ENCODE measurements at regions not wholly inside any gene's neighbourhood (a gene's known extent, or its start where the extent isn't known, plus 50 kb on each side); places are given as distances from the start of the nearest gene placed in this dataset.

DNA sequence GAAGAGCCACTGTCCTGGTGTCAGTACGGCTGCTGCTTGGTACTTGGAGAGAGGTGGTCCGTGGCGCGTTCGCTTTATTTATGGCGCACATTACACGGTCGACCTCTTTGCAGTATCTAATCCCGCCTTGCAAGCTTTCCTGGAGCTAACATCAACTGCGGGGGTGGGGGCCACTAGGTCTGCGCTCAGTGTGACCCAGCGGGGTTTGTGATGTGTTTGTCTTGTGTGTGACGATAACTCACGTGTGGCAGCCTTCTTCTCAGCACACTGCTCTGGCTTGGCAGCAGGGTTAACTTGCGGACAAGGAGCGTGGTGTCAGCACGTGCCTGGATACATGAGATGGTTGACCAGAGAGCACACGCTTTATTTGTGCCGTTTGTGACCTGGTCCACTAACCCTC lies 122.2 kb upstream of the RTL1 start:
- DNase-seq, result peak; percentile 55

DNA sequence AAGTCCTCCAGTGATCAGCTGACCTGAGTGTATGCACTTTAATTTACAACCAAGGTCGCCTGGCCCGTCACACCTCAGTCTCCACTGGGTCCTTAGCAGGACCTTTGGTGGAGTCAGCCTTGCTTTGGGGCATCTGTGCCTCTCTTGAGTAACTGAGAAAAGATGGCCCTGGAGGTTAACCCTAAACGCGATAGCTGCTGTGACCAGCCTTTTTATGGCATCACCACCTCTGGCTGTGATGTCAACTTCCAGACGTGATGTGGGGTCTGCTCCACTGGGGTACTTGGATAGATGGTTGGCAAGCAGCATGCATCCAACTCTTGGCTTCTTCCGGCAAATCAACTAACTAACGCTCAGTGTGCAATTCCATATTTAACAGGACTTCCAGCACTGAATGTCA lies 122.8 kb upstream of the RTL1 start:
- DNase-seq, result no peak

DNA sequence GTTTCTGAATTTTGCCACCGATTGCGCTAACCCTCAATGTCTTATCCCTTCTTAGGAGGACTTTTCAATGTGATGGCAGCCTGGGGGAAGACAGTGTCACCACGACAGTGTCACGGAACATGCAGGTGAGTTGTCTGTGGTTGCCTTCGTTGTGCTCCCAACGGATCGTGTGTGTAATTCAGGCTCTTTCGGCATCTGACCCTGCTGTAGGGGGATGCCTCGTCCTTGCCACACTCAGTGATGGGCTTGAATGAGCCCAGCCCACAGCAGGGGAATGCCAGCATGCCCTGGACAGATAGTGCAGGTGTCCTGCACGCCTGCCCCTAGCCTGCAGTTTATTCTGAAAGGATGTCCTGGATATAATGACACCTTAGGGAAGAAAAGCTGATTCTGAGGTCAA lies 123.8 kb upstream of the RTL1 start:
- no peak for DNase-seq

DNA sequence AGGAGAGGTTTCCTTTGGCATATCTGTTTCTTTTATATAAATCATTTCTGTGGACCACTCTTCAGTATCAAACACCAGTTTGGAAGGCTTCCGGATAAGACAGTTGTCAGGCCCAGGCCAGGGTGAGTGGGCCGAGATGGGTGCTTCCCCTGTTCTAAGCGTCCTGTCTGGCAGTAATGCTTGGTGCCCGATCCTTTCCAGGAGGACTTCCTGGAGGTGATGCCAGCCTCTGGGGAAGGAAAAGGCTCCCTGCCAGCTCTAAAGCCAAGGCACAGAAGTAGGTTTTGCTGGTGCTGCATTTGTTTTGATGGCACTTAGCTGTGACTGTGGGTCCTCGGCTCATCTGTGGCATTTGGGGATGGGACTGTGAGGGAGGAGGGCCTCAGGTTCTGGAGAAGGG lies 124.4 kb upstream of the RTL1 start:
- no peak for DNase-seq

DNA sequence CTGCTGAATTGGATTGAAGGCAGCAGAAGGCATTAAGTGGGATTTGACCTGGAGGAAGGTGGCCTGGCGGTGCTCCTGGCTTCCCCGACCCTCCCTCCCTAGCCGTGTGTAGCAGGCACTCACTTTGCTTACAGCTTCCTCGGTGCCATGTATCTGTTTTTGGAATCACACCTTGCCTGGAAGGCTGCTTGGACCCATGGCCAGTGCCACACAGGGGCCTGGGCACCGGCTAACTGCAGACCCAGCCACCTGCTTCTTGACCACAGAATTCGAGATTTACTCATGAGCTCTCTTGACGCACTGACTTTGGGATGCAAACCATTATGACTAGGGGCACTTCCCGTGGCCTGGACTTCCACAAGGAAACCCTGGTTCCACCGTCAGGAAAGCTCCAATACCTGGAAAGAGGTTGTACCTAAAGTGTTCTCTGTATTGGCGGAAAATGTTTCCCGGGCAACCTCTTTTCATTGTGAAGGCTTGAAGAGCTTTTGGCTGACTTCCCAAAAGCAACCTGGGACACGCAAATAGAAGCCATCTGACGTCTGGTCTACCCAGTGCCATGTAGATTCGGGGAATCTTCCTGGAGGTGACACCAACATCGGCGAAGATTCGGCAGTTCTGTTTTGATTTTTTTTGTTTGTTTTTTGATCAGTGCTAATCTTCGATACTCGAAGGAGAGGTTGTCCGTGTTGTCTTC lies 125.6 kb upstream of the RTL1 start:
- DNase-seq, result no peak

DNA sequence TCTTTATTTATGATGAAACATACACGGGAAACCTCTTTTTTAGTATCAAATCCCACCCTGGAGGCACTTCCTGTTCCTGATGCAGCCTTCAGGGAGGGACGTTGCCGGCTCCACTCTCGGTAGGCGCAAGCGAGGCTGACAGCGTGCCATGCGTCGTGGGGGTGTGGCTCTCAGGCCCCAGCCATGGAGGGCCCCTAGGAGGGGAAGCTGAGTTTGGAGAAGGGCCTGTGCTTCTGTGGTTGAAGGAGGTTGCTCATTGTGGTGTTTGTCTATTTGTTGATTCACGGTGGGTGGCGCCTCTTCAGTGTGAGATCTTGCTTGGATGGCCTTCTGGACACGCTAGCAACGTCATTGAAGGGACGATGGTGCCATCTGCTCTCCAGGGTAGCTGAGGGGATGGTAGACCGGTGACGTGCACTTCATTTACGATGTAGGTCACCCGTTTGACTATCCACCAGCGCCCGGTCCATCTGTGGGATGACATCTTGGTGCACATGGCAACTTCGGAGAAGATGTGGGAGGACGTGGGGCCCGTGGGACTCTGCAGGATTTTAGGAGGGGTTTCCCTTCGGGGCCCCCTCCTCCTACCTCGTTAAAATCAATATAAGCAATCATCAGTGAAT lies 126.3 kb upstream of the RTL1 start:
- DNase-seq, result no peak

DNA sequence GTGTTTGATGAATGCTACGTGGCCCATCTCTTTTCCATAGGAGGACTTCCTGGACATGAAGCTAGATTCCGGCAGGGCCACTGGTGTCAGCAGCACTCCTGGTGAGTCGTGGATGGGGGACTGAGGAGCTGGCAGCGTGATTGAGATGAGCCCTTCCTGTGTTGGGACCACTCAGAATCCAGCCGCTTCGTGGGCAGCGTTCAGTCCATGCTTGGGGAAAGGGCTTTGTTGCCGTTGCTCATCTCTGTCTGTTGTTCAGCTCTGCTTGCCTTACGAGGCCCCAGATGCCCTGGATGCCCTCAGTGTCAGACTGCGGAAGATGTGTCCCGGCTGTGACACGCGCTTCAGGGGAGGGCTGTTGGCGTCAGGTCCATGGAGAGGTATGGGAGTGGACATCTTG lies 127.1 kb upstream of the RTL1 start:
- no peak for DNase-seq

DNA sequence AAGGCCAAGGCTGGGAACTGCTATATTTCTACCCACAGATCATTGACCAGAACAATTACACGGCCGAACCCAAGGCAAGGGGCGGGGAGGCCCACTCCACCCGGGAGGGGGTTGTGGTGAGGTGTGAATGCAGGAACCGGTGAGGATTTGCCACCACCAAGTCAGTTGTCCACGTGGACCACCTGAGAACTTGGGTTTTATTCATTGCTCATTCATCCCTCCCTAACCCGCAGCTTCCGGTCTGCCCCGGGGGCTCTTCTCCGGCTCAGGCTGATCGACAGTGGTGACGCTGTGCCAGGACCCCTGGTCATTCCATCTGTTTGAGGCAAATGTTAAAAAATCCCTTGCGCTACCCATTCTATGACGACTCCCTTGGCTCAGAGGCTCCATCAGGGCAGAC lies 127.7 kb upstream of the RTL1 start:
- no peak for DNase-seq

DNA sequence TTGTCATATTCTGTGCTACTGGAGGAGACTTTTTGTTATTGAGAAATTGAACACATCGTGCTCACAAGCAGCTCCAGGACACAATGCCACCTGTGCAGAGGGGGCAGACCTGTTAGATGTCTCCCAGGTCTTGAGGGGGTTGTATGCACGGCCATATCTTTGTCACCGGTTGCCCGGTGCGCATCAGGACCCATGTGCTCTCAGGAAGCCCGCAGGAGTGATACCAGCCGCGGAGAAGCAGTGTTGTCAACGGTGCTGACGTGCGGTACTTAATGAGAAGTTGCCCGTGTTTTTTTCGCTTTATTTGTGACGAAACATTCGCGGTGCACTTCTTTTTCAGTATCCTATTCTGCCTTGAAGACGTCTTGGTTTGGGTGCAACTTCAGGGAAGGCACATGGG lies 128.2 kb upstream of the RTL1 start:
- no peak for DNase-seq

DNA sequence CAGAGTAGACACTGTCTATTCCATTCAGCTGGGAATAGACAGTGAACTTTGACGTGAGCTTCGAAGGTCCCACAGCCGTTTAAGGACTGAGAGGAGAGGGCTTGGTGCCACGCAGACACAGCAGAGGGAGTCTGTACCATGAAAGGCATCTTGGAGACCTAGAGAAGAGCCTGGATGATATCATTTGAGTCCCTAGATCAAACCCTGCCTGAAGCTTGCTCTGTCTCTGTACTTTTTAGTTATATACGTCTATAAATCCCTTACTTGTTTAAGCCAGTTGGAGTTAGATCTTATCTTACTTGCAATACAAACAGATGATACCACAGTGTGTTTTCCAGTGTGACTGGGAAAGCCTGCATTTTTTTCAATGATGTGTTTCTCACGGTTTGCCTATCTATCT lies 128.9 kb upstream of the RTL1 start:
- DNase-seq, result no peak

DNA sequence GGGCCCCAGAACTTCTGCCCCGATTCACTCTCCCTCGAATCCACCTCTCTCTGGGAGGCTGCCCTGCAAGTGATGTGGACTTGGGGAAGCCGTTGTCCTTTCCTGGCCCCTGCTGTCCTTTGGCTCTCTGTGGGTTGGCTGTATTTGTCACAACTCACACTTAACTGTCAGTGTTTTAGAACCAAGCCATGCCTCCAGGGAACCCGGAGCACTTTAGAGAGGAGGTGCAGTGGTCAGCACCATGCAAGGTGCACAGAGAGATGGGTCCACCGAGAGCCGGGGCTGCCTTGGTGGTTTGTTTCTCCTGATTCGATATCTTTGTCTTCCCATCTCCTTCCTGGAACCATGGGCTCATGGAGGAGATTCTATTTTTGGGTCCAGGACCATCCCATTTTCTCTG lies 129.5 kb upstream of the RTL1 start:
- no peak for DNase-seq

DNA sequence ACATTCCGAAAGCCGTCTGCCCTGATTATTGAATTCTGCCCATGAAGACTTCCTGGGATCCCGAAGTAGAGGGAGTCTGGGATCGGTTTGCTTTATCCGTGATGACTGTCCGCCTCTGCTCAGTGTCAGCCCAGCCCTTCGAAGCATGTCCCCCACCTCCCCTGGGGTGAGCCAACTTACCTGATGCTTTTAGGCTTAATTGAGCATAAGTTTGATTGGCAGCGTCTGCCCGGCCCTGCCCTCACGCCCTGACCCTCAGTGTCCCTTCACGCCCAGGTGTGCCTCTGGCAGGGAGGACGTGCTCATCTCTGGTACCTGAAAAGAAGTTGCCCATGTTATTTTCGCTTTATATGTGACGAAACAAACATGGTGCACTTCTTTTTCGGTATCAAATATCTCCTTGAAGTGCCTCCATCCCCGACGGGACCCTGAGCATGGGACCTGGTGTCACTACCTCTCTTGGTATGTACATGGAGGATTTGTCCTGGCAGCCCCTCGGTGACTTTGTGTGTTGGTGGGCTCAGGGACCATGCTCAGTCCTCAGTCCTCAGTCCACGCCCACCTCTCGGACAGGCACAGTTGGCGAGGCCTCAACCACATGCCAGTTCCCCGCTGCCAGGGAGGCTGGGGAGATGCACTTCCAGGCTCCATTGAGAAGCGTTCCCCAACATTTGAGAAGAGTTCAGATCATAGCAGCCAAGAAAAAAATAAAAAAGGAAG lies 130.1 kb upstream of the RTL1 start:
- DNase-seq, result no peak

DNA sequence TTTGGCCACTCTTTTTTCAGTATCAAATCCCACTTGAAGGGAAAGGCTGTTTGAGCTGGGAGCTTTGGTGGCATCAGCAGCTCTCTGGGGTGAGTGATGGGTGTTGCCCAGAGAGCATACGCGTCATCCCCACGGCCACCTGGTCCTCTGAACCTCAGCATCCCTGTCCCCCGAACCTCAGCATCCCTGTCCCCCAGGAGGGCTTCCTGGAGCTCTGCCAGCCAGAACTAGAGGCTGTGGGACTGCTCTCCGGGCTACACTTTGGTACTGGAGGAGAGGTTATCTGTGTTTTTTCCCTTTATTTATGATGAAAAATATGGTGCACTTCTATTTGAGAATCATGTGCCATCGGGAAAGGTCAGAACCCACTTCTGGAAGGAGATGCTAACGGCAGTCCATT lies 131.5 kb upstream of the RTL1 start:
- no peak for DNase-seq

DNA sequence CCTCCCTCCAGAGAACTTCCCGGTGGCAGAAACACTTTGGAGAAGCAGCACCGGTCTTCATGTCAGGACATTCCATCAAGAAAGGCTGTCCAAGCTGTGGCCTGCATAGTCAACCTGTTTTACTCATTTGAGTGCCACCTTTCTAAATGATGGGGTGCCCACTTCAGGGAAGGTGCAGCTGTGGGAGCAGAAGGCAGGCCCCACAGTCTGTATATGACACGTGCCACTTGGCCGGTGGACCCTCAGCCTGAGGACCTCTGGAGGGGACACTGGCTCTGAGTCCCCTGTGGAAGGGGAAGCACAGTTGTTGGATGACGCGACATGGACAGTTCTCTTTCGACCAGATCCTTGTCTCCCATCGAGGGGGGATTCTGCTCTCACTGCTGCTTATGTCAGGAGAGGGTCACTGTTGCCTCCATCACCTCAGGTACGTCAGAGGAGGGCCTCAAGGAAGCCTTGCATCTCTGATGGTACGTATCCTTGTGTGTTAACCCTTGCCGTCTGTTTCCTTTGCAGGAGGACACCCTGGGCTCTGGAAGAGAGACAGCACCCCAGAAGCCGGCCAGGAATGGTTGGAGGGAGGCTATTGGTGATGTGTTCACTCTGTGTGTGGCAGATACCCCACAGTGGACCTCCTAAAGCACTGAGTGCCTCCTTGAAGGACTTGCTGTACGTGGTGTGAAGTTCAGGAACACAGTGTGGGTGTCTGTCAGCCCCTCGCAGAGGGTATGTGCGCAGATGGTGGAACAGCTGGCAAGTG lies 132.1 kb upstream of the RTL1 start:
- DNase-seq, result no peak

DNA sequence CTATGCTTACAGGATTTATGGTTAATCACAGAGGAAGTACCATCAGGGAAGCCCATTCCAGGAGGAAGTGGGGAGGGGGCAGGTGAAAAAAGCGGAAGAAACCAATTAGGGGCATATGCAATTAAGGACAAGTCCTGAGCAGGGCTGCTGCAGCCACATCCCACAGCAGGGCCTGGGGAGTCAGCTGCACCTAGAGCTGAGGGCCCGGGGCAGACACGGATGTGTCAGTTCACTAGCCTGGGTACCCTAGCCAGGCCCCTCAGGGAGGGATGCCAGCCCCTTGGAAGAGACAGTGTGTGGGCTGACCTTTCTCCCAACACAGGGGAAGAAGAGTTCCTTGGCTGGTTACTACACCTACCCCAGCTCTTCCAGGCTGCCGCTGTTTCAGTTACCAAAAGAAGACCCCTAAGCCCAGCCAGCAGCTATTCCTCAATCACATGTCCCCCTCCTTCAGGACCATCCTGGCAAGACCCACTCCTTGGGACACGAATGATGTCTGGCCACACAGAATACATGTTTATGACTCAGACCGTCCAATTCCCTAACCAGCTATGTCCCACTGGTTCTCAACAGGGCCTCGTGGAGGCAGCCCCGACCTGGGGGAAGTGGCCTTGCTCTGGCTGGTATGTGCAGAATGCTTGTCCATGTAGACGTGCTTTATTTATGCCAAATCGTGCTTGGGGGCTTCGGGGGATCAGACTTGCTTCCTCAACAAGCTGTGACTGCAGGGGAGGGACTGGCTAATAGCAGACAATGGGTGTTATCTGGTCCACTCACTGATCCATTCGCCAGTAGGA lies 133.7 kb upstream of the RTL1 start:
- no peak for DNase-seq

DNA sequence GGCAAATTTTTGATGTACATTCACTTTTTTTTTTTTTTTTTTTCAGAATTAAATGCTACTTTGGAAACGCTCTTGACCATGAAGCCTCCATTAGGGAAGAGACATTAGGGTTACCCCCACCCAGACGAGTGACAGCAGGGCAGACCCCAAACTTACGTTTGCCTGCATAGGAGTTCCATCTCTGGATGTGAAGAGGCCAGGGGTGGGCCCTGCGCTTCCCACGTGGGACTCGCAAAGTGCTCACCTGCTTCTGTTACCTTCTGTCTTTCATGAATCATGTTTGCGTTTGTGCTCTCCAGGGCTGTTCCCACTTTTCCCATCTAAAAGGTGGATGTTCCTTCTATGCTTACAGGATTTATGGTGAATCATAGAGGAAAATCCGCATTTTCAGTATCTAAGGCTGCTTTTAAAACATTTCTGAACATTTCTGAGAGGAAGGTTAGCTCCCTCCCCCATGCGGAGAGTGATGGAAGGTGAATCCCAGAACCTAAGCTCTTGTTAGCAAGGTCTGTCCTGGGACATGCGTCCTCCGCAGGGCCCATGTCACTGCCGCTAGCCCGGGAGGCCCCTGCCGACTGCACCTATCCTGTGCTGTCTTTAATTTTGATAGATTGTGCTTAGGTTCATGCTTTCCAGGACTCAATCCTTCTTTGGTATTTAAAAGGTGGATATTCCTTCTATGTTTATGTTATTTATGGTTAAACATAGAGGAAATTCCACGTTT lies 135.7 kb upstream of the RTL1 start:
- no peak for DNase-seq

DNA sequence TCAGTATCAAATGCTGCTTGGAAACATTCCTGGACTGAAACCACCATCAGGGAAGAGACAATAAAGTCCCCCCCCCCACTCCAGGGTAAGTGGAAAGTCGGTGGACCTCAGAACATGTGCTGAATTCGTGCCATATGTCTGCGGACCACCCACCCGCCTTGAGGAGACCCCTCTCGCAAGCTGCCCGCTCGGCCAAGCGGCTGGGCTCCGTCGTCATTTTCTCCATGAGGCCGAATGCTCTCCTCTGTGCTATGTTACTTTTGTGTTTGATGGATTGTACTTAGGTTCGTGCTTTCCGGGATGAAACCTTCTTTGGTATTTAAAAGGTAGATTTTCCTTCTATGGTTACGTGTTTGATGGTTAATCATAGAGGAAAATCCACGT lies 136.2 kb upstream of the RTL1 start:
- DNase-seq, result no peak

DNA sequence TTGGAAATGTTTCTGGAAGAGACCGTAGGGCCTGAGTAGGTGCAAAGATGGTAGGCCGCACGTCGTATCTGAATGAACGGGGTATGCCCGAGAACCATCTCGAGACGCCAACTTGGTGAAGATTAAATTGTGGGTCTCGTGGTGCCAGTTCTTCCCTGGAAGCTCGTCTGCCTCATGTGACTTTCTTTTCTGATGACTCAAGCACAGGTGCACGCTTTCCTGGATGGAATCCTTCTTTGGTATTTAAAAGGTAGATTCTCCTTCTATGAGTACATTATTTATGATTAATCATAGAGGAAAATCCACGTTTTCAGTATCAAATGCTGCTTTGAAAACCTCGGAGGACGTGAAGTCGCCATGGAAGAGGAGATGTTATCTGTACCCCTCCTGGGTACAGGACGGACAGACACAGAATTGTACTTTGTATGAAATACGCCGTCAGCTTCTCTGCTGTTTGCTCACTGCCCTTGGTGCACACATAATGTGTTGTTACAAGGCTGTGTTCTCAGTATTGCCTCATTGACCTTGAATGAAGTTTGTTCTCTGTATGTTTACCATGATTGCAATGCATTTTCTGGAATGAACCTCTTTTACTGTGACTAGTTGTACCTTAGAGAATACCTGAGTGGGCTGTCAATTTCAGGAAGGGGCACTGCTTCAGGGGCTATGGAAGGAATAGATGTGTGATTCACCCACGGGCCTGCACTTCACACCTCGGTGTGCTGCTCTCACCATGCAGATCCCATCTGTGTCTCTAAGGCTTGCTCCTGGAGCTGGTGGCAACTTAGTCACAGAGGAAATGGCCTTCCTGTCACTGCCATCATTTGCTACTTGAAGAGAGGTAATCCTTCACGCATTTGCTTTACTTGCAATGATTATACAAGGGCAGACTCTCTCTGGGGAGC lies 137.3 kb upstream of the RTL1 start:
- DNase-seq, result no peak

DNA sequence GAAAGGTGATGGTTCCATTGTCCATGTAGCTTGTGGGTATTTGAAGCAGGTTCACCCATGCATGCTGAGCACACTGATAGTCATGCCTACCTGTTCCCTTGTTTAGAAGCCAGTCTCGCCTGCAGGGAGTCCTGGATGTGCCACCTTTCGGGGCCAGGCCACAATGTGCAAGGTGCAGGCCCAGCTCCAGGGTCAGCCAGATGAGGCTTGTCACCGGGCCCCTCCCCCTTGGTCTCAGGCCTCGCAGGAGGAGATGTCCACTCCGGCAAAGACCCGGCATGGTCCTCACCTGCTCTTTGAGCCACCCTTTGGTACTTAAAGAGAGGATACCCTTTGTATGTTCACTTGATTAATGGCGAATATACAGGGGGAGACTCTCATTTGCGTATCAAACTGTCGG lies 140.4 kb upstream of the RTL1 start:
- no peak for DNase-seq

DNA sequence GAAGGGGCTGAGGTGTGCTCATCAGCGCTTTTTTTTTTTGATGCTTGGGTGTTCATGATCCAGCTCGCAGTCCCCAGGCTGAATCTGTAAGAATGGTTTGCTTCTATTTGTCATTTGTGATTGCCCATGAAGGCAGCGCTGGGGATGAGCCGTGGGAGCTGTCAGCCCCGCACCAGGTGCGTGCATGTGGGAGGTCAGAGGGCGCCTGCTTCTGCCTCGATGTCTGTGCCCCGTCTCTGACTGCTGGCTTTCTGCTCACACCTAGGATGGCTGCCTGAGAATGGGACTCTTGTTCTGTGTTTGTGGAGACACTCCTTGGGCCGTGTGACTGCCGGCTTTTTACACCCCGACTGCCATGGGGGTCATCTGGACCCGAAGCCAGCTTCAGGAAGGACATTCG lies 141.2 kb upstream of the RTL1 start:
- no peak for DNase-seq
